ENCODE measurements at regions not wholly inside any gene's neighbourhood (a gene's known extent, or its start where the extent isn't known, plus 50 kb on each side); places are given as distances from the start of the nearest gene placed in this dataset.

DNA sequence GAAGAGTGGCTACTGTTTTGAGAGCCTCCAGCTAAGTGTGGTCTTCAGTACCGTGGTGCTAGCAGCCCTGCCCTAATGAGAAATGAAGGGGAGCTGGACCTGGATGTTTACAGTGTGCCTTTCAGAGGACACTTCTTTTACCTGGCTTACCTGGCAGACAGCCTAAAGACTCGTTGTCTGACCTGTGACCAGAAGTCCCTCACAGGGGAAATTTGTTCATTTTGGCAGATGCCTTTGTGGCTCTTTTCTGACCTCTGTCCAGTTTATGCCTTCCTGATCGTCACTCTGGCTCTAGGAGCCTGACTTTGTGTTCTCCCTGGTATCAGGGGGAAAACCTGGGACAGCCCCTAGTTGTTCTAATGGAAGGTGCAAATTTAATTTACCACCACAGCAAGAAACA, 475.1 kb downstream of the DMRTA1 start:
- no peak for TF ChIP-seq CTCF (conservative IDR thresholded peaks at IDR 0.05; ENCODE audit: low read length)
- TF ChIP-seq EZH2phosphoT487 (IDR thresholded peaks at IDR 0.05; ENCODE audit: borderline replicate concordance, low read depth, low read length), result no peak

Measured in OCI-LY7 (cell line).